ENCODE measurements at regions not wholly inside any gene's neighbourhood (a gene's known extent, or its start where the extent isn't known, plus 50 kb on each side); places are given as distances from the start of the nearest gene placed in this dataset.

GRCh38 chr4:171049380-171049779 lies 763.8 kb upstream of the GALNTL6 start:
- WGBS, result 96% methylated on average over 1 of the region's 1 CpG
- no peaks in the 10 kb centered on the region for H3K4me1 ChIP-seq (ENCODE audit: control insufficient read depth in 2 of 2, insufficient read depth in 2 of 2, low read length in 2 of 2)
- no peaks in the 10 kb centered on the region for H3K36me3 ChIP-seq (ENCODE audit: control insufficient read depth in 2 of 2, insufficient read depth in 2 of 2, low read length in 1 of 2)
- H3K27ac ChIP-seq (ENCODE audit: low read depth in 1 of 2, low read length in 1 of 2), result no peak overlapping the region
- no peaks in the 10 kb centered on the region for H3K9me3 ChIP-seq (ENCODE audit: control insufficient read depth in 2 of 2, insufficient read depth in 1 of 2, low read length in 1 of 2)
- no peak overlapping the region for H3K4me3 ChIP-seq (ENCODE audit: low read length in 2 of 2)
- H3K27me3 ChIP-seq (ENCODE audit: control insufficient read depth in 2 of 2, insufficient read depth in 1 of 2, low read length in 1 of 2), result no peaks in the 10 kb centered on the region
- no peak for DNase-seq (ENCODE audit: low read depth in 6 of 9, low spot score in 9 of 9)

GRCh38 chr4:171042989-171043524 lies 770.1 kb upstream of the GALNTL6 start:
- H3K4me3 ChIP-seq (ENCODE audit: low read length in 2 of 2), result no peak overlapping the region
- WGBS, result 96% methylated on average over 46 of the region's 46 CpGs
- H3K27ac ChIP-seq (ENCODE audit: low read depth in 1 of 2, low read length in 1 of 2), result no peak overlapping the region
- no peaks in the 10 kb centered on the region for H3K36me3 ChIP-seq (ENCODE audit: control insufficient read depth in 2 of 2, insufficient read depth in 2 of 2, low read length in 1 of 2)
- no peaks in the 10 kb centered on the region for H3K4me1 ChIP-seq (ENCODE audit: control insufficient read depth in 2 of 2, insufficient read depth in 2 of 2, low read length in 2 of 2)
- H3K9me3 ChIP-seq (ENCODE audit: control insufficient read depth in 2 of 2, insufficient read depth in 1 of 2, low read length in 1 of 2), result peaks cover 0 to 11% of the 10 kb centered on the region in 2 donors
- H3K27me3 ChIP-seq (ENCODE audit: control insufficient read depth in 2 of 2, insufficient read depth in 1 of 2, low read length in 1 of 2), result no peaks in the 10 kb centered on the region
- no peak for DNase-seq (ENCODE audit: low read depth in 6 of 9, low spot score in 9 of 9)

GRCh38 chr4:171035909-171036308 lies 777.3 kb upstream of the GALNTL6 start:
- DNase-seq (ENCODE audit: low read depth in 6 of 9, low spot score in 9 of 9), result no peak
- no peaks in the 10 kb centered on the region for H3K27me3 ChIP-seq (ENCODE audit: control insufficient read depth in 2 of 2, insufficient read depth in 1 of 2, low read length in 1 of 2)
- H3K9me3 ChIP-seq (ENCODE audit: control insufficient read depth in 2 of 2, insufficient read depth in 1 of 2, low read length in 1 of 2), result no peaks in the 10 kb centered on the region
- H3K4me3 ChIP-seq (ENCODE audit: low read length in 2 of 2), result no peak overlapping the region
- H3K27ac ChIP-seq (ENCODE audit: low read depth in 1 of 2, low read length in 1 of 2), result no peak overlapping the region
- 96% methylated on average over 3 of the region's 3 CpGs for WGBS
- no peaks in the 10 kb centered on the region for H3K36me3 ChIP-seq (ENCODE audit: control insufficient read depth in 2 of 2, insufficient read depth in 2 of 2, low read length in 1 of 2)
- H3K4me1 ChIP-seq (ENCODE audit: control insufficient read depth in 2 of 2, insufficient read depth in 2 of 2, low read length in 2 of 2), result no peaks in the 10 kb centered on the region

- Histone ChIP-seq H3K27me3 (ENCODE audit: control insufficient read depth in 2 of 2, insufficient read depth in 1 of 2, low read length in 1 of 2) (no peaks in the 10 kb centered on the region), H3K27ac (ENCODE audit: low read depth in 1 of 2, low read length in 1 of 2) (no peak overlapping the region), H3K9me3 (ENCODE audit: control insufficient read depth in 2 of 2, insufficient read depth in 1 of 2, low read length in 1 of 2) (no peaks in the 10 kb centered on the region), H3K4me1 (ENCODE audit: control insufficient read depth in 2 of 2, insufficient read depth in 2 of 2, low read length in 2 of 2) (no peaks in the 10 kb centered on the region), H3K4me3 (ENCODE audit: low read length in 2 of 2) (no peak overlapping the region), H3K36me3 (ENCODE audit: control insufficient read depth in 2 of 2, insufficient read depth in 2 of 2, low read length in 1 of 2) (no peaks in the 10 kb centered on the region)
- 65% methylated on average over 1 of the region's 1 CpG for WGBS
- no peak for DNase-seq (ENCODE audit: low read depth in 6 of 9, low spot score in 9 of 9)
Measured at GRCh38 chr4:171031338-171031737, 781.9 kb upstream of the GALNTL6 start.

DNA sequence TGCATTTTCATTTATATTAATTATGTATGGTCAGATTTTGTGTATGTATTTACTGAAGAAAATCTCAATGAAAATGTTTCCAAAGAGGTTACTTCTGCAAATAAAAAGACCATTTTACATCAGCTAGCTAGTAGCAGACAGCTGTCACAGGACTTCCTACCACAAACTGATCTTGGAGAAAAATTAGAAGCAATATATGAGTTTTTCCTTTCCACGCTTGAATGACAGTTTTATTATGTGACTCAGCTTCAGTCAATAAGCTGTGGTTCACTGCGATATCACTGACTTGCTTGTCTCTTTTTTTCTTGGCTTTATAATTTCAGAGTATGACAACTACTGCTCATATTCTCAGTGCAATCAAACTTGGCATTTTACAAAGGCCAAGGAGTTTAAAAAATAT lies 787.4 kb upstream of the GALNTL6 start:
- no peak overlapping the region for H3K27ac ChIP-seq (ENCODE audit: low read depth in 1 of 2, low read length in 1 of 2)
- no peaks in the 10 kb centered on the region for H3K4me1 ChIP-seq (ENCODE audit: control insufficient read depth in 2 of 2, insufficient read depth in 2 of 2, low read length in 2 of 2)
- H3K36me3 ChIP-seq (ENCODE audit: control insufficient read depth in 2 of 2, insufficient read depth in 2 of 2, low read length in 1 of 2), result no peaks in the 10 kb centered on the region
- no peaks in the 10 kb centered on the region for H3K9me3 ChIP-seq (ENCODE audit: control insufficient read depth in 2 of 2, insufficient read depth in 1 of 2, low read length in 1 of 2)
- no peaks in the 10 kb centered on the region for H3K27me3 ChIP-seq (ENCODE audit: control insufficient read depth in 2 of 2, insufficient read depth in 1 of 2, low read length in 1 of 2)
- peak in 1 of 9 donors; percentile 12 for DNase-seq (ENCODE audit: low read depth in 6 of 9, low spot score in 9 of 9)
- WGBS, result 6% methylated on average over 2 of the region's 2 CpGs
- no peak overlapping the region for H3K4me3 ChIP-seq (ENCODE audit: low read length in 2 of 2)

GRCh38 chr4:171025343-171025742 lies 787.9 kb upstream of the GALNTL6 start:
- Histone ChIP-seq H3K4me1 (ENCODE audit: control insufficient read depth in 2 of 2, insufficient read depth in 2 of 2, low read length in 2 of 2) (no peaks in the 10 kb centered on the region), H3K27ac (ENCODE audit: low read depth in 1 of 2, low read length in 1 of 2) (no peak overlapping the region), H3K27me3 (ENCODE audit: control insufficient read depth in 2 of 2, insufficient read depth in 1 of 2, low read length in 1 of 2) (no peaks in the 10 kb centered on the region), H3K4me3 (ENCODE audit: low read length in 2 of 2) (no peak overlapping the region), H3K36me3 (ENCODE audit: control insufficient read depth in 2 of 2, insufficient read depth in 2 of 2, low read length in 1 of 2) (no peaks in the 10 kb centered on the region), H3K9me3 (ENCODE audit: control insufficient read depth in 2 of 2, insufficient read depth in 1 of 2, low read length in 1 of 2) (no peaks in the 10 kb centered on the region)
- DNase-seq (ENCODE audit: low read depth in 6 of 9, low spot score in 9 of 9), result no peak
- WGBS, result 9% methylated on average over 2 of the region's 2 CpGs

DNA sequence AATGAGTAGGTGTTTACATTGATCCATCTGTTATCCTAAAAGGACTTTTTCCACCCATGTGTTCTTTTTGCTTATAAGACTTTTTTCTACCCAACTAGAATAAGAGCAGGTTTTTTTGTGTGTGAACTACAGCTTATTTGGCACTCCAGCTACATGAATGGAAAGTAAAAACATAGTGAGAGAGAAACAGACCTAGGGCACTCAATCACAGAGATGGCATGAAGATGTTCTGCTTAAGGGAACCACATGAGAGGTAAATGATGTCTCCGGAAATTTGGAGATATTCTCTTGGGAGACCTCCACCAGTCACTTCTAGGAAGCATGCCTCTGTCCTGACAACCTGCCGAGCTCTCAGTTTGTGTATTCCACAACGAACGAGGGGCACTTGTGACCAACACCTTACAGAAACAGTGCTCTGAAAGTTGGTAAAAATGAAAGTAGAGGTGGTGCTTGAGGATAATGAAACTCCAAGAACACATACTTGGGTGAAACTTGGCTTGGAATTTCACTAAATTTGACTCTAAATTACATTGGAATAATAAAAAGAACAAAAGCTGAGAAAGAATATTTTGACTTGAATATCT lies 788.4 kb upstream of the GALNTL6 start:
- Histone ChIP-seq H3K27ac (ENCODE audit: low read depth in 1 of 2, low read length in 1 of 2) (no peak overlapping the region), H3K27me3 (ENCODE audit: control insufficient read depth in 2 of 2, insufficient read depth in 1 of 2, low read length in 1 of 2) (no peaks in the 10 kb centered on the region), H3K4me1 (ENCODE audit: control insufficient read depth in 2 of 2, insufficient read depth in 2 of 2, low read length in 2 of 2) (no peaks in the 10 kb centered on the region), H3K9me3 (ENCODE audit: control insufficient read depth in 2 of 2, insufficient read depth in 1 of 2, low read length in 1 of 2) (no peaks in the 10 kb centered on the region), H3K4me3 (ENCODE audit: low read length in 2 of 2) (no peak overlapping the region), H3K36me3 (ENCODE audit: control insufficient read depth in 2 of 2, insufficient read depth in 2 of 2, low read length in 1 of 2) (no peaks in the 10 kb centered on the region)
- no peak for DNase-seq (ENCODE audit: low read depth in 6 of 9, low spot score in 9 of 9)
- WGBS, result 72% methylated on average over 4 of the region's 4 CpGs

DNA sequence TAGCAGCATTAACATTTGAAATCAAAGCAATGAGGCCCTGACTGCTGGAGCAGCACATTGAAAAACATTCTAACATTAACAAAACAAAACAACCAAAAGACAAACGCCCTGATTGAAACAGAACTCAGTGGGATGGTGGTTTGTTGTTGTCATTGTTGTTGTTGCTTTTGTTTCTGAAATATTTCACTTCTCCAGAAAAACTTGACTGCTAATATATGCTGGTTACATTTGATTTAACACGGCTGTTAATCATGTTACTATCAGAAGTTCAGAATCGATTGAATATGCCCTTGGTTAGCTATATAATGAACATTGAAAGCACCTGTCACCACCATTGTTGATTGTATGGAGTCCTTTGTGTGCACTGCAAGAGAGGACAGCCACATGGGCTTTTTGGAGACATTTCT lies 790.4 kb upstream of the GALNTL6 start:
- H3K4me1 ChIP-seq (ENCODE audit: control insufficient read depth in 2 of 2, insufficient read depth in 2 of 2, low read length in 2 of 2), result no peaks in the 10 kb centered on the region
- 91% methylated on average over 3 of the region's 3 CpGs for WGBS
- DNase-seq (ENCODE audit: low read depth in 6 of 9, low spot score in 9 of 9), result no peak

DNA sequence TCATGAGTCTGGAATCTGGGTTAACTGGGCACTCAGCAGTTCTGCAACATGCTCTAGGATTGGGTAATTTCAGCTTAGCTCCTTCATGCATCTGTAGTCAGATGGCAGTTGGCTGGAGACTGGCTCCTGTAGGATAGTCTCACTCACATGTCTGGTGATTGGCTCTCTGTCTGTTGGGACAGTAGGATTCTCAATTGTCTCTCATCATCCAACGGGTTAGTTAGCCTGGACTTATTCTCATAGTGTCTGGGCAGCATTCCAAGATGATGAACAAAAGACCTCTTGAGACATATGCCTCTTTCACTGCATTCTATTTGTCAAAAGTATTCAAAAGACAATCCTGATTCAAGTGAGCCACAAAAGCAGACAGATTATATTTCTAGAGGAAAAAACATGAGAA lies 795.6 kb upstream of the GALNTL6 start:
- Histone ChIP-seq H3K4me1 (ENCODE audit: control insufficient read depth in 2 of 2, insufficient read depth in 2 of 2, low read length in 2 of 2) (no peaks in the 10 kb centered on the region), H3K27me3 (ENCODE audit: control insufficient read depth in 2 of 2, insufficient read depth in 1 of 2, low read length in 1 of 2) (no peaks in the 10 kb centered on the region), H3K9me3 (ENCODE audit: control insufficient read depth in 2 of 2, insufficient read depth in 1 of 2, low read length in 1 of 2) (no peaks in the 10 kb centered on the region), H3K27ac (ENCODE audit: low read depth in 1 of 2, low read length in 1 of 2) (no peak overlapping the region), H3K4me3 (ENCODE audit: low read length in 2 of 2) (no peak overlapping the region), H3K36me3 (ENCODE audit: control insufficient read depth in 2 of 2, insufficient read depth in 2 of 2, low read length in 1 of 2) (no peaks in the 10 kb centered on the region)
- WGBS, result 0% methylated on average over 1 of the region's 1 CpG
- no peak for DNase-seq (ENCODE audit: low read depth in 6 of 9, low spot score in 9 of 9)

More for the DNA sequence above, 790.4 kb upstream of the GALNTL6 start:
- Histone ChIP-seq H3K27me3 (ENCODE audit: control insufficient read depth in 2 of 2, insufficient read depth in 1 of 2, low read length in 1 of 2) (no peaks in the 10 kb centered on the region), H3K9me3 (ENCODE audit: control insufficient read depth in 2 of 2, insufficient read depth in 1 of 2, low read length in 1 of 2) (no peaks in the 10 kb centered on the region), H3K36me3 (ENCODE audit: control insufficient read depth in 2 of 2, insufficient read depth in 2 of 2, low read length in 1 of 2) (no peaks in the 10 kb centered on the region), H3K4me3 (ENCODE audit: low read length in 2 of 2) (no peak overlapping the region), H3K27ac (ENCODE audit: low read depth in 1 of 2, low read length in 1 of 2) (no peak overlapping the region)

All from thymus (tissue), 11 donors.